HepG2 (cell line): ENCODE measurements at regions not wholly inside any gene's neighbourhood (a gene's known extent, or its start where the extent isn't known, plus 50 kb on each side); places are given as distances from the start of the nearest gene placed in this dataset.
"Not testable (repeated sequence)": the region's sequence is repeated elsewhere in the genome, so short reads cannot be mapped to it uniquely, and the experiment has no call there.

Experiments
- ATAC-seq: fragments of 200-7000 bp; cut with Tn5 transposase; 3 replicates; pipeline ENCODE4 v1.9.1; 2020; ENCODE audit warnings: mild to moderate bottlenecking, moderate library complexity
- BruUV-seq: library from RNA; stranded (reverse); fragments of 400-500 nt; replicated peaks from 2 replicates; lab custom pipeline; 2021; lab: Mats Ljungman, UMichigan
- CTCF ChIA-PET: fragments of 300-600 bp; formaldehyde crosslinking; extraction: SDS; loops from one replicate; lab custom pipeline; 2021; ENCODE audit warnings: low total read pairs, inconsistent platforms, low intra/inter-chr PET ratio; lab: Yijun Ruan, JAX
- POLR2A ChIA-PET: fragments of 350-600 bp; sonication (Branson Sonifier 250); formaldehyde crosslinking; loops from one replicate; lab custom pipeline; 2020; ENCODE audit warnings: antibody characterized with exemption, inconsistent platforms; lab: Yijun Ruan, JAX
- DNase-seq: peaks from one replicate; pipeline ENCODE4 v3.0.0-alpha.2; 2015; ENCODE audit warnings: low spot score
- FAIRE-seq: peaks from 3 replicates; lab custom pipeline; 2011; peaks lifted over from hg19 to GRCh38; lab: Jason Lieb, UNC
- H2AFZ ChIP-seq: one replicate; pipeline ENCODE4 v1.6.1; 2011; ENCODE audit warnings: low read length, inconsistent platforms
- H3K27ac ChIP-seq: fragments of 300-600 bp; 3 replicates; pipeline ENCODE4 v1.8.0; 2011; ENCODE audit warnings: mixed run types, mild to moderate bottlenecking, mixed read lengths, low read length, inconsistent platforms; ENCODE audit not compliant: insufficient read depth; ENCODE audit errors: extremely low read length
- H3K27me3 ChIP-seq, 2 experiments: fragments of 200-600 bp in 1 of 2; 2 replicates in 1 of 2; 3 replicates in 1 of 2; pipeline versions ENCODE4 v1.6.0 to v1.8.0; 2011; ENCODE audit warnings: low read length in 2 of 2, mild to moderate bottlenecking in 2 of 2, moderate library complexity in 2 of 2, inconsistent platforms in 1 of 2; ENCODE audit not compliant: insufficient read depth in 2 of 2, control insufficient read depth in 1 of 2
- H3K36me3 ChIP-seq, 2 experiments: fragments of 200-600 bp in 1 of 2; replicated peaks in 1 of 2; 2 replicates in 1 of 2; 3 replicates in 1 of 2; pipeline versions ENCODE4 v1.5.1 to v1.8.0; 2011; ENCODE audit warnings: low read length in 2 of 2, inconsistent platforms in 1 of 2; ENCODE audit not compliant: insufficient read depth in 2 of 2, control insufficient read depth in 1 of 2
- H3K4me1 ChIP-seq: 2 replicates; pipeline ENCODE4 v1.5.1; 2012; ENCODE audit warnings: low read length, inconsistent platforms; ENCODE audit not compliant: insufficient read depth
- H3K4me2 ChIP-seq: 2 replicates; pipeline ENCODE4 v1.6.0; 2011; ENCODE audit warnings: low read depth, low read length, inconsistent platforms
- H3K4me3 ChIP-seq, 3 experiments: fragments of 200-600 bp in 1 of 3; sonication (generic), shearing (Covaris generic) in 1 of 3; replicated peaks in 1 of 3; 2 replicates each; pipeline ENCODE4 v1.5.1; 2011 to 2016; ENCODE audit warnings: low read length in 3 of 3, inconsistent platforms in 2 of 3, low read depth in 2 of 3, mild to moderate bottlenecking in 2 of 3, control low read depth in 1 of 3, mixed read lengths in 1 of 3; ENCODE audit not compliant: insufficient read depth in 1 of 3
- H3K79me2 ChIP-seq: one replicate; pipeline ENCODE4 v1.6.1; 2011; ENCODE audit warnings: low read length, inconsistent platforms; ENCODE audit not compliant: insufficient read depth
- H3K9ac ChIP-seq: 2 replicates; pipeline ENCODE4 v1.6.0; 2011; ENCODE audit warnings: mild to moderate bottlenecking, low read depth, low read length, inconsistent platforms; ENCODE audit not compliant: insufficient read depth
- H3K9me3 ChIP-seq: 2 replicates; pipeline ENCODE4 v1.5.1; 2012; ENCODE audit warnings: mild to moderate bottlenecking, low read length
- H4K20me1 ChIP-seq: 2 replicates; pipeline ENCODE4 v1.6.0; 2011; ENCODE audit warnings: inconsistent platforms, mild to moderate bottlenecking, low read length, moderate library complexity; ENCODE audit not compliant: insufficient read depth
- HNRNPUL1 ChIP-seq: fragments of 200-400 bp; formaldehyde crosslinking; IDR thresholded peaks from 2 replicates; pipeline ENCODE4 v1.6.1; 2017; ENCODE audit warnings: low read depth, mild to moderate bottlenecking, low read length, moderate library complexity
- LCORL ChIP-seq, 2 experiments: fragments of 450-650 bp in 1 of 2; sonication (generic) in 1 of 2; formaldehyde crosslinking in 1 of 2; IDR thresholded peaks; 2 replicates each; pipeline versions ENCODE4 v1.5.0 to v1.6.1; 2017 to 2020; ENCODE audit warnings: antibody characterized with exemption in 1 of 2, missing genetic modification reagents in 1 of 2
- RBM39 ChIP-seq: fragments of 200-400 bp; formaldehyde crosslinking; IDR thresholded peaks from one replicate; pipeline ENCODE4 v1.6.1; 2018; ENCODE audit warnings: antibody characterized with exemption, mild to moderate bottlenecking, low read depth, low read length; ENCODE audit not compliant: poor library complexity, severe bottlenecking
- ZNF44 ChIP-seq: sonication (generic); formaldehyde crosslinking; IDR thresholded peaks from 2 replicates; pipeline ENCODE4 v1.5.1; 2020; ENCODE audit warnings: mild to moderate bottlenecking, missing genetic modification reagents
- WGBS: methylation state at CpG from one replicate; pipeline ENCODE4 v1.1.6; 2017; ENCODE audit warnings: low lambda C conversion rate; 5-methylcytosine and 5-hydroxymethylcytosine counted together
- in situ Hi-C: cut with HindIII; loops from 2 replicates; pipeline ENCODE4 v1.10.0; 2017; ENCODE audit warnings: low pct_unique_long_range_greater_than_20kb; ENCODE audit not compliant: extremely low pct_ligation_motif_present
- intact Hi-C: fragments of 100-400 bp; cut with micrococcal nuclease; formaldehyde crosslinking; loops from one replicate; pipeline ENCODE4 v1.10.0; 2022; ENCODE audit not compliant: unreplicated experiment

DNA sequence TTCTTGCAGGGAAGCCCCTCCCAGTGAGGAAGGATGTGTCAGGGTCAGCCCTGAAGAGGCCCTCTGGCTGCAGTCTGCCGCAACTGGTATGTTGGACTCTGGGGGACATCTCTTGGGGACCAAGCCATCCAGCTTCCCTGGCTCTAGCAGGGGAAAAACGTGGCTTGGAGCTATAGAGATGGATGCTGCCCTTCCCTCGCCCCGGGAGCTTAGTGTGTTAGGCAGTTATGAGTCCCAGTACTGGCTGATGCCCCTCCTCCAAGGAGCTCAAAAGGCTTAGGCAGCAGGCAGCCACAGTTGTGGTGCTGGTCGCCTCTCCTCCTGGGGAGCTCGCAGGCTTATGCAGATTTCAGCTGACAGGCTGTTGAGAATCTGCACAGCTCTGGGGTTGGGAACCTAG, 353.1 kb upstream of the GBE1 start (continued):
- TF ChIP-seq RBM39: no peak
- TF ChIP-seq ZNF44: no peak

DNA sequence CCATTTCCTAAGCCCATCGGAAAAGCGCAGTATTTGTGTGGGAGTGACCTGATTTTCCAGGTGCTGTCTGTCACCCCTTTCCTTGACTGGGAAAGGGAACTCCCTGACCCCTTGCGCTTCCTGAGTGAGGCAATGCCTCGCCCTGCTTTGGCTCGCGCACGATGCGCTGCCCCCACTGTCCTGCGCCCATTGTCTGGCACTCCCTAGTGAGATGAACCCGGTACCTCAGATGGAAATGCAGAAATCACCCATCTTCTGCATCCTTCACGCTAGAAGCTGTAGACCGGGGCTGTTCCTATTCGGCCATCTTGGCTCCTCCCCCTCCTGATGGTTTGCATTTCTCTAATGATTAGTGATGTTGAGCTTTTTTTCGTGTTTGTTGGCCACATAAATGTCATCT, 349.3 kb upstream of the GBE1 start:
- H3K27me3 ChIP-seq, H4K20me1 ChIP-seq, H3K4me3 ChIP-seq, DNase-seq, H3K79me2 ChIP-seq, H3K9ac ChIP-seq, H2AFZ ChIP-seq, H3K27ac ChIP-seq, H3K4me1 ChIP-seq, intact Hi-C loops, H3K9me3 ChIP-seq, BruUV-seq, in situ Hi-C loops, FAIRE-seq, POLR2A ChIA-PET, H3K36me3 ChIP-seq, CTCF ChIA-PET, H3K4me2 ChIP-seq, ATAC-seq: not testable (repeated sequence)
- 88% methylated on average over 12 of the region's 14 CpGs for WGBS

DNA sequence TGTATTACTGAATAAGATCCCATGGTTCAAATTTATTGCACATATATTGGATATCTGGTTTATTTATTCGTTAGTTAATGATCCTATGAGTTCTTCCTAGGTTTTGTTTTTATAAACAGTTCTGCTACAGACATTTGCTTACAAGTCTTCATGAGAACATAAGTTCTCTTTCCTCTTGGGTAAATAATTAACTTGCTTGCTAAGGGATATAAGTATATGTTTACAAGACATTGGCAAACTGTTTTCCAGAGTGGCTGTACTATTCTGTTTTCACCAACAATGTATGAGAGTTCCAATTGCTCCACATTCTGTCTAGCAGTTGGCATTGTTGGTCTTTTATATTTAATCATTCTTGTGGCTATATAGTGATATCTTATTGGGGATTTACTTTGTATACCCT, 341.8 kb upstream of the GBE1 start:
- H3K4me3 ChIP-seq: no peak overlapping the region
- no peaks in the 10 kb centered on the region for H3K36me3 ChIP-seq
- no peaks in the 10 kb centered on the region for H3K9me3 ChIP-seq
- peak; percentile 74 for ATAC-seq
- no peak for FAIRE-seq
- peaks cover 15% of the 10 kb centered on the region for H3K4me1 ChIP-seq
- peak overlapping the region; percentile 86 for H2AFZ ChIP-seq
- CTCF ChIA-PET: no interaction called here
- H4K20me1 ChIP-seq: no peaks in the 10 kb centered on the region
- WGBS: 21% methylated on average over 1 of the region's 1 CpG
- in situ Hi-C loops: no loop called here
- DNase-seq: peak; percentile 19
- TF ChIP-seq LCORL (IDR thresholded peaks at IDR 0.05) (no peak), LCORL (CRISPR knock-in tag; IDR thresholded peaks at IDR 0.05) (no peak), HNRNPUL1 (0 out of 2 replicates have a peak, but pooled peaks have one; percentile 25)
- TF ChIP-seq, all 625 proteins: peak for 1
- no peaks in the 10 kb centered on the region for H3K79me2 ChIP-seq
- no TSS peak for BruUV-seq
- POLR2A ChIA-PET: no interaction called here
- H3K27me3 ChIP-seq: no peaks in the 10 kb centered on the region
- H3K9ac ChIP-seq: no peak overlapping the region
- H3K4me2 ChIP-seq: peak overlapping the region; percentile 43
- intact Hi-C loops: no loop called here
- no peak overlapping the region for H3K27ac ChIP-seq
